Suppressor macrophage (primary cell): ENCODE measurements at regions not wholly inside any gene's neighbourhood (a gene's known extent, or its start where the extent isn't known, plus 50 kb on each side); places are given as distances from the start of the nearest gene placed in this dataset.
"Not testable (repeated sequence)": the region's sequence is repeated elsewhere in the genome, so short reads cannot be mapped to it uniquely, and the experiment has no call there.

Experiments used
- DNase-seq, 4 experiments: peaks; one replicate each; pipeline ENCODE4 v3.0.0-alpha.2; 2020 to 2022

- no peak for DNase-seq
These were observed 369.7 kb downstream of the SHANK2 start for GRCh38 chr11:70882716-70883085.

DNA sequence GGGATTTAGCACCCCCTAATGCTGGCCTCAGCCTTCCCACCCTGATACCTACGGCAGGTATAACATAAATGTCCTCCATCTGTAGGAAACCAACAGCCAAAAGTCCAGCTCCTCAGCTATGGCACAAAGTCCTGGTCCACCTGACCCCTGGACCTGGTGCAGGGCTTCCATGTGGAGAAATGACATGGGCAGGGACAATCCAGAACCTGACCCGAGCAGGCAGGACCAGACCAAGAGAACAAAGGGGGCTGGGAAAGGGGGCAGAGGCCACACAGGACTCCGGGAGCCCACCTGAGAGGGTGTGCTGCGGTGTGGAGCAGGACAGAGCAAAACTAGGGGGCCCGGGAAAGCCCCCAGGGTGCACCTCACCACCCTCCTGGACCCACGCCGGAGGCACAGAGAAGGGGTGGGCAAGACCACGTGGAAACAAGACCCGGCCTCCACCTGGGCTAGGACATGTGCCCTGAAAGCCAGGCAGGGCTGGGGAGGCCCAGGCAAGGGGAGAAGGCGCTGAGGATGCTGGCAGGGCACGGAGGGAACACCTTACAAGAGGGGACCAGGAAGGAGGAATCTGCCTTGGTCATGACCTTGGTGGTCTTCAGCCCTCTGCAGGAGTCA, 368.9 kb downstream of the SHANK2 start:
- no peak for DNase-seq

GRCh38 chr11:70883973-70884623, 368.3 kb downstream of the SHANK2 start:
- DNase-seq, result no peak

DNA sequence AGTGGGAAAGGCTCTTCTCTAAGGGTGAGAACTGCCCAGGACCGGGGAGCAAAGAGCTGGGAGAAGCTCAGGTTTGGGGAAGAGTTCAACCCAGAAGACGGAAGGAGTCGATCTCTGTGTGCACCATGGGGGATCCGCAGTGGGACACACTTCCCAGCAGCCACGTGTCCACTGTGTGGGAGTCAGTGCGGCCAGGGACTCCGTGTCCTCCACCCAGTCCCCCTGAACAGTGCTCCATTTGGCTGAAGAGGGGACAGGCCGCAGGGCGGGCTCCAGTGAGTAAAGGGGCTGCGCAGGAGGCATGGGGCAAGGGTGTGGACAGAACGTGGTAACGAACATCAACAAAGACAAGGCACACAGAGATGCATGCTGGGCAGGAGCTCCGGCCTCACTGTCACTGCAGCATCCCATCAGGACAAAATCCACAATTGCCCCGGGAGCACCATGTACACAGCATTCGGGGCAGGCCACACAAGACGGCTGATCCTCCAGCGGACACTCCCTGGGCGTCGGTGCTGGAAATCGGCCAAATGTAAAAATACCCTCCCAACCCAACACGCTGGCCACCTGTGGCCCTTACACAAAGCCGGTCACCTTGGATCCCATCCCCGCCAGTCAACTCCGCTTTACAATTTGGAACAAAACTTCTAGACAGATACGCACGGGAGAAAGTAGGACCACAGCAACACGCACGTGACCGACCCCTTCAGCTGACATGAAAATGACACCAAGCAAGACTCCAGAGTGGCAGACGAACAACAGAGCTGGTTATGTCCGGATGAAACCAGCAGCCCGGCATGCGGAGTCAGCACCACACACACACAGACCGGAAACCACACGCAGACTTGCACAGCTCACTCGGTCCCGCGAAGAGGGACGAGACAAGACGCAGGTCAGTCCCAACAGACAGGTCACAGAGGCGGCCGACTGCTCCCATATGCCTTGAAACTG, 366.8 kb downstream of the SHANK2 start:
- no peak for DNase-seq

GRCh38 chr11:70886256-70886655, 366.1 kb downstream of the SHANK2 start:
- DNase-seq, result no peak

GRCh38 chr11:70886676-70887541, 365.5 kb downstream of the SHANK2 start:
- no peak for DNase-seq

GRCh38 chr11:70887542-70887827, 364.9 kb downstream of the SHANK2 start:
- no peak for DNase-seq

GRCh38 chr11:70888061-70888460, 364.3 kb downstream of the SHANK2 start:
- peak; percentile 12 to 59 (median 46) for DNase-seq

DNA sequence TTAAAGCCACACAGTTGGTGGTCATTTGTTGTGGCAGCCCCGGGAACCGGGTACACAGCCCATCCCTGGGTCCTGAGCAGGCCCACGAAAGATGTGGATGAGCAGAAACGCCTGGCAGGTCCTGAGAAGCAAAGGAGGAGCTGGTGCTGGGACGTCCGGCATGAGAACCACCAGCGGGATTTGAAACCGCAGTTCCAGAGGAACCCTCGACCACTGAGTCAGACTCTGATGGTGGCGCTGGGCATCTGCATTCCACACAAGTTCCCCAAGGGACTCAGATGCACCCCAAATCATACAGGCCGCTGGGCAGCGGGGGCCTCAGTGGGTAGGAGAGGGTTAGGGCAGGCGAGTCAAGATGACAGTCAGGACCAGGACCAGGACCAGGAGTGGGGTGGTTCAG, 363.0 kb downstream of the SHANK2 start:
- no peak for DNase-seq

- no peak for DNase-seq
These were observed 360.5 kb downstream of the SHANK2 start for GRCh38 chr11:70891844-70892380.

GRCh38 chr11:70892889-70893288, 359.5 kb downstream of the SHANK2 start:
- DNase-seq, result no peak

DNA sequence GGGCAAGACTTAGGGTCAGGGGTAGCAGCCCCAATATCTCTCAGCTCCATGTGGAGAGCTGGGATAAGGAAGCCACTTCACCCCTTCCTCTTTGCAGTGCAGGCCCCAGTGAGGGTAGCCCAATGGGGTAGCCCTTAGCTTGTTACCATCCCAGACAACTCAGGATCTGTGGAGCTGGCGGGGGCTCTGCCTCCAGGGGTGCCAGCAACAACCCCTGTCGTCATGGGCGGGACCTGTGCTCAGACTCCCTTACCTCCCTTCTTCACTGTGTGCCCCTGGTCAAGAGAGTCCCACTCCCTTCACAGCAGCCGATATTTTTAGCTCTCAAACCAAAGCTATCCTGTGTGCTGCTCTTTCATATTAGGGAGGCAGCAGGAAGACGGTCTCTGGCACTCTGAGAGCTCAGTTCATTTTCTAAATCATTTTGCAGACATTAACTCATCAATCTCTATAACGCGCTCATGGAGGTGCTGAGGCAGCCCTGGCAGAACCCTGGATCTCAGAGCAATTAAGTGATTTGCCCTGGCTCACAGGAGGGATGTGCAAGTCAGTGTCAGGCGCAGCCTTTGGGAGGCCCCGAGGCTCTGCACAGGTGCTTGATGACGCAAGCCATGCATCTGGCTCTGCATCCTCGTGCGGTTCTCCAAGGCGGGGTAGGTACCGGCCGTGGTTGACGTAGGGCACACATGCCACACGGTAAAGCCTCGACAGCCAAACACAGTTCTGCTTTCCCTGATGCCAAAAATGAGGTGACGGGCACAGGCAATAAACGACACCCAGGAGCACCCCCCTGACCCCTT, 357.6 kb downstream of the SHANK2 start:
- no peak for DNase-seq

DNA sequence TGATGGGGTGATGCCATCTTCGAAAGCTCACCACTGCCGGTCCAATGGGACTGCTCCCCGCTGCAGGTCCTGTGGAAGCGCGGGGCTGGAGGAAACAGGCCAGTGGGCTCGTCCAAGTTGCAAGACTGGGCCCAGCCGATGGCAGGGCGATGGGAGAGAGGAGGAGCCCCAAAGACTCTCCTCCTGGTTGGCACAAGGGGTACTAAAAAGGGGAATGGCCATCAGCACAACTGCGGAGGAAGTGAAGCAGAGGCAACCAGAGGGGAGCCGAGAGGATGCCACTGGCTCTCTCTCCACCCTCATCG, 357.1 kb downstream of the SHANK2 start:
- no peak for DNase-seq

DNA sequence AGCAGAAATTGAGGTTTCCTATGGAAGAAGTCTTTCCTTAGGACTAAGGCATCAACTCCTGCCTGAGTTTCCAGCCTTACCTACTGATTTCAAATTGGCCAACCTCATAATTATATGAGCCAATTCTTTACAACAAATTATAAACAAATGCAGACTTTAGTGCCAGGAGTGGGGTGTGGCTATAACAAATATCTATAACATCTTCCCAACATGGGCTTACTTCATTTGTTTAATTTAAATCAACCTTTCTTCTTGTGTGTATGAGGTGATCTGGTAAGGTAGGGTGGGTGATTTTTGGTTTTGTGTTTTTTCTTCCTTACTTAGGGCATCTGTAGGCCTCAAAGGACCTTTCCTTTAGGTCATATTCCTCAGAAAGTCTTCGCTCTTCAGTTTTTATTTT, 354.9 kb downstream of the SHANK2 start:
- no peak for DNase-seq

DNA sequence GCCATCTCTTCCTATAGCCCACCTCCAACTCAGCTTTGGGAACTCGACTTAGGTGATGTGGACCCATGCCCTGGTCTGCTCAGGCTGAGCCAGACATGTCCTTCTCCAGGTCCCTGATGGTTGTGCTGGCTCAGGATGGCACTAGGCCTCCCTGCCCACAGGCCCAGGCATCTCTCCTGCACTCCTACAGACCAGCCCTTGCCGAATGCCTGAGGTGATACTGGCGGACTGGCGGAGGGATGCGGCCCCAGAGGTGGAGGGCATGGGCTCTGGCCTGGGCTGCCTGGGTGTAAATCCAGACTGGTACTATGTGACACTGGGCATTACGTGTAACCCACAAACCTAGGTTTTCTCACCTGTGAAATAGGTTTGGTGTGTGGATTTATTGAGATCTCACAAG, 352.8 kb downstream of the SHANK2 start:
- DNase-seq, result no peak

DNA sequence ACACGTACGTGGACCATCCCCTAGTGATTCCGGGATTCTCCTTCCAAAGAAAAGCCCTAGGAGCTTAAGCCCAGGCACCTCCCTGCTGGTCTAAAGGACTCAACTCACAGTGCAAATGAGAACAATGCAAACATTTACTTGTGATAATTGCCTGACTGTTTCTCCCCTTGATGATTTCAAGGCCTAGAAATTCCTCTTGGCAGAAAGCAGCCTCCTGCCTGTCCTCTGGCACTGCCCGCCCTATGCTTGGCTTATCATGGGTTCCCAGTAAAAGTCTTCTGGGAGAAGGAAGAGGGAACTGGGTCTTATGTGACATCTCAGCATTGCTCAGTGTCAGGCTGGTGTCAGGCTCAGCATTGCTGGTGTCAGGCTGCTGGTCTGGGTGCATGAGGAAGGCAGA, 351.8 kb downstream of the SHANK2 start:
- DNase-seq, result no peak

DNA sequence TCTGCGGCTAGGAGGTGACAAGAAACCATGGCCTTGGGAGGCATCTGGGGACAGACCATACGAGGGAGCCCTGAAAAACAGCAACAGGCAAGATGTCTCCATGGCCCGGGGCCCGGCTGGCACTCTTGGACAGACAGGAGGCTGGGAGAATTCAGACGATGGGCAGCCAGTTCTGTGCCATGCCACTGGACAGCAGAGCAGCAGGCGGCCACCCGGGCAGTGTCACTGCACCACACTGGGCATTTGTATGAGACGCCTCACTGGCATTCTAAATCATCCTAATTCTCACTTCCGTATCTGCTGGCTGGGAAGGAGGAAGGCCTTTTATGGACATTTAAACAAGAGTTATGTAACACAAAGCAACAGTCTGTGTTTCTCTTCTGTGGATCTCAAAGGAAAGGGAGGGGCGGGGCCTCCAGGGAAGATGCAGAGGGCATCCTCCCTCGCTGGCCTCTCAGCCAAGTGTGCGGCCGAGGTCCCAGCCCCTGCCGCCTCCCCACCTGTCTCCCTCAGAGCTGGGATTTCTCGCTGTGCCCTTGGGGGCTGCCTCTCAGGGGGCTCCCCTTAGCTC, 350.3 kb downstream of the SHANK2 start:
- peak; percentile 21 to 69 (median 54) for DNase-seq

DNA sequence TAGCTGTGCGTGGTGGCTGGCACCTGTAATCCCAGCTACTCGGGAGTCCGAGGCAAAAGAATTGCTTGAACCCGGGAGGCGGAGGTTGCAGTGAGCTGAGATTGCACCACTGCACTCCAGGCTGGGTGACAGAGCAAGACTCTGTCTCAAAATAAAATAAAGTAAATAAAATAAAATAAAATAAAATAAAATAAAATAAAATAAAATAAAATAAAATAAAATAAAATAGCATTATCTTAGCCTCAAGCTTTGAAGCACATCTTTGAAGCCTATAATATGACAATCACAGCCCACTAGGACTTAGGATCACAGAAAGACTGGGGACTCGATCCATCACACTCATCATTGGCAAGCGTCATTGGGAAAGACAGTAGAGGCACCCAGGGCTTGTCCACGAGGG, 349.1 kb downstream of the SHANK2 start:
- DNase-seq, result not testable (repeated sequence)

DNA sequence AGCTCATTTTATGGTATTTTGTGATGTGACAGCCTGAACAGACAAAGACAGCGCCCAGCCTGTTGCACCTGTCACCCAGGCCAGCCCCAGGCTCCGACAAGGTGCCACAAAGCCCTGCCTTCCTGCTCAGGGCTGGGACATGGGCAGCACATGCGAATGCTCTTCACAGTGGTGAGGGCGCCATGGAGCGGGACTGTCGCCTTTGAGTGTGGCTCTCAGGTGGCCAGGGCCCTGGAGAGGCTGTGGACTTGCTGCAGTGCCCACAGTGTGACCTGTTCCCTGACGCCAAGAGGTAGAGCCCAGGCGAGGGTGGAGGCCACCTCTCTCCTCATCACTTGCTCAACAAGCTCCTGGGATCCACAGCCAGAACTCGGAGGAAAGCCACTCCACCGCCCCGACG, 346.3 kb downstream of the SHANK2 start:
- DNase-seq, result no peak

GRCh38 chr11:70908223-70908622, 344.2 kb downstream of the SHANK2 start:
- no peak for DNase-seq

GRCh38 chr11:70910835-70911234, 341.5 kb downstream of the SHANK2 start:
- DNase-seq, result no peak
